H1 (cell line): ENCODE measurements at regions not wholly inside any gene's neighbourhood (a gene's known extent, or its start where the extent isn't known, plus 50 kb on each side); places are given as distances from the start of the nearest gene placed in this dataset.
A peak's percentile ranks its signal among the peaks of the same experiment; 100 is the strongest.

Source experiments
- CTCF ChIA-PET: fragments of 300-600 bp; sonication (Branson Sonifier 250); formaldehyde crosslinking; loops from one replicate; lab custom pipeline; 2021; ENCODE audit not compliant: partially characterized antibody; lab: Charles Lee
- POLR2A ChIA-PET: fragments of 300-600 bp; sonication (Branson Sonifier 250); formaldehyde crosslinking; loops from one replicate; lab custom pipeline; 2021; ENCODE audit warnings: inconsistent platforms; ENCODE audit not compliant: partially characterized antibody; lab: Charles Lee
- DNase-seq, 2 experiments: peaks; one replicate each; pipeline versions ENCODE4 v3.0.0 to v3.0.0-alpha.2; 2010 to 2022; ENCODE audit warnings: low spot score in 2 of 2, low read depth in 1 of 2, mixed read lengths in 1 of 2
- FAIRE-seq: peaks from 2 replicates; lab custom pipeline; 2011; peaks lifted over from hg19 to GRCh38; lab: Jason Lieb, UNC
- H2AFZ ChIP-seq: 2 replicates; pipeline ENCODE4 v1.8.1; 2012; ENCODE audit warnings: low read length, inconsistent platforms
- H2AK5ac ChIP-seq: 2 replicates; pipeline ENCODE4 v1.6.1; 2013; ENCODE audit warnings: low read depth, low read length
- H2BK120ac ChIP-seq: replicated peaks from 2 replicates; pipeline ENCODE3; 2013; ENCODE audit warnings: low read depth, low read length, inconsistent platforms
- H2BK12ac ChIP-seq: 2 replicates; pipeline ENCODE4 v1.6.1; 2013; ENCODE audit warnings: low read depth, low read length
- H2BK15ac ChIP-seq: 2 replicates; pipeline ENCODE4 v1.6.1; 2013; ENCODE audit warnings: low read length
- H2BK20ac ChIP-seq: 2 replicates; pipeline ENCODE4 v1.6.1; 2013; ENCODE audit warnings: low read length
- H2BK5ac ChIP-seq: 2 replicates; pipeline ENCODE4 v1.6.1; 2013; ENCODE audit warnings: low read depth, low read length
- H3K14ac ChIP-seq: 2 replicates; pipeline ENCODE4 v1.6.1; 2013; ENCODE audit warnings: inconsistent platforms; ENCODE audit not compliant: insufficient read length
- H3K18ac ChIP-seq: 2 replicates; pipeline ENCODE4 v1.6.1; 2013; ENCODE audit warnings: low read length; ENCODE audit errors: extremely low read depth
- H3K23ac ChIP-seq: 2 replicates; pipeline ENCODE4 v1.6.1; 2013; ENCODE audit warnings: inconsistent platforms; ENCODE audit not compliant: insufficient read length
- H3K23me2 ChIP-seq: 2 replicates; pipeline ENCODE4 v1.6.1; 2013; ENCODE audit warnings: low read depth, low read length
- H3K27ac ChIP-seq: 2 replicates; pipeline ENCODE4 v1.6.1; 2011; ENCODE audit warnings: low read depth, low read length, inconsistent platforms
- H3K27me3 ChIP-seq, 4 experiments: replicated peaks in 1 of 4; 1 replicate in 1 of 4; 2 replicates in 3 of 4; pipeline versions ENCODE4 v1.6.1 to v1.8.1; 2011 to 2013; ENCODE audit warnings: low read length in 3 of 4, mild to moderate bottlenecking in 3 of 4, inconsistent platforms in 2 of 4, mixed read lengths in 2 of 4, moderate library complexity in 1 of 4; ENCODE audit not compliant: control insufficient read depth in 3 of 4, insufficient read depth in 3 of 4; ENCODE audit errors: extremely low read depth in 1 of 4
- H3K36me3 ChIP-seq, 4 experiments: 2 replicates each; pipeline versions ENCODE4 v1.6.1 to v1.8.1; 2011 to 2013; ENCODE audit warnings: mild to moderate bottlenecking in 4 of 4, low read length in 3 of 4, moderate library complexity in 2 of 4, control low read depth in 1 of 4, inconsistent platforms in 1 of 4; ENCODE audit not compliant: insufficient read depth in 4 of 4, control insufficient read depth in 2 of 4
- H3K4ac ChIP-seq: replicated peaks from 2 replicates; pipeline ENCODE3; 2013; ENCODE audit warnings: low read length, low read depth, mixed read lengths, inconsistent platforms; ENCODE audit not compliant: insufficient read length
- H3K4me1 ChIP-seq, 4 experiments: replicated peaks in 1 of 4; 1 replicate in 1 of 4; 2 replicates in 3 of 4; pipeline versions ENCODE4 v1.6.1 to v1.8.1; 2011 to 2013; ENCODE audit warnings: low read length in 3 of 4, inconsistent platforms in 2 of 4, mixed read lengths in 1 of 4; ENCODE audit not compliant: insufficient read depth in 4 of 4, control insufficient read depth in 3 of 4
- H3K4me2 ChIP-seq, 2 experiments: 2 replicates each; pipeline versions ENCODE4 v1.6.1 to v1.8.1; 2011 to 2013; ENCODE audit warnings: low read depth in 2 of 2, low read length in 2 of 2, control low read depth in 1 of 2, inconsistent platforms in 1 of 2, mild to moderate bottlenecking in 1 of 2; ENCODE audit not compliant: insufficient read depth in 1 of 2
- H3K4me3 ChIP-seq, 4 experiments: fragments of 200-600, 300-600 bp in 1 of 4; sonication (generic), shearing (Covaris generic), sonication (Bioruptor Twin) in 1 of 4; 2 replicates each; pipeline versions ENCODE4 v1.5.1 to v1.8.1; 2011 to 2016; ENCODE audit warnings: low read length in 4 of 4, low read depth in 3 of 4, control low read depth in 2 of 4, inconsistent platforms in 2 of 4, mild to moderate bottlenecking in 2 of 4, mixed read lengths in 1 of 4, moderate library complexity in 1 of 4; ENCODE audit not compliant: insufficient read depth in 2 of 4; ENCODE audit errors: extremely low read depth in 1 of 4
- H3K56ac ChIP-seq: replicated peaks from 2 replicates; pipeline ENCODE3; 2013; ENCODE audit warnings: low read depth, mild to moderate bottlenecking, mixed read lengths, low read length, inconsistent platforms; ENCODE audit not compliant: insufficient read length
- H3K79me1 ChIP-seq: 2 replicates; pipeline ENCODE4 v1.6.1; 2013; ENCODE audit warnings: low read depth, low read length, control low read depth
- H3K79me2 ChIP-seq, 2 experiments: 2 replicates each; pipeline versions ENCODE4 v1.6.1 to v1.8.1; 2012 to 2013; ENCODE audit warnings: low read length in 2 of 2, mild to moderate bottlenecking in 2 of 2, inconsistent platforms in 1 of 2; ENCODE audit not compliant: insufficient read depth in 2 of 2, control insufficient read depth in 1 of 2
- H3K9ac ChIP-seq, 4 experiments: replicated peaks in 1 of 4; 1 replicate in 1 of 4; 2 replicates in 3 of 4; pipeline versions ENCODE4 v1.6.1 to v1.8.1; 2011 to 2013; ENCODE audit warnings: low read depth in 3 of 4, low read length in 3 of 4, control low read depth in 2 of 4, mild to moderate bottlenecking in 2 of 4, moderate library complexity in 2 of 4, inconsistent platforms in 1 of 4; ENCODE audit errors: extremely low read depth in 1 of 4
- H3K9me3 ChIP-seq, 2 experiments: 2 replicates each; pipeline versions ENCODE4 v1.6.1 to v1.8.1; 2012 to 2013; ENCODE audit warnings: mild to moderate bottlenecking in 2 of 2, moderate library complexity in 2 of 2, control low read depth in 1 of 2, inconsistent platforms in 1 of 2, low read depth in 1 of 2, low read length in 1 of 2, mixed read lengths in 1 of 2; ENCODE audit not compliant: insufficient read depth in 2 of 2
- H4K20me1 ChIP-seq, 2 experiments: replicated peaks in 1 of 2; 2 replicates each; pipeline versions ENCODE3 to v1.8.1; 2011 to 2013; ENCODE audit warnings: inconsistent platforms in 2 of 2, low read length in 2 of 2, mild to moderate bottlenecking in 1 of 2; ENCODE audit not compliant: insufficient read depth in 2 of 2, control insufficient read depth in 1 of 2
- H4K5ac ChIP-seq: 2 replicates; pipeline ENCODE4 v1.6.1; 2013; ENCODE audit warnings: low read length, low read depth, mixed read lengths, inconsistent platforms; ENCODE audit not compliant: insufficient read length
- H4K8ac ChIP-seq: 2 replicates; pipeline ENCODE4 v1.8.0; 2013; ENCODE audit warnings: mild to moderate bottlenecking, moderate library complexity, low read length, inconsistent platforms; ENCODE audit not compliant: insufficient read depth; ENCODE audit errors: extremely low read depth
- H4K91ac ChIP-seq: replicated peaks from 2 replicates; pipeline ENCODE3; 2013; ENCODE audit warnings: low read length, mixed read lengths, inconsistent platforms; ENCODE audit not compliant: insufficient read length
- HDAC6 ChIP-seq: IDR thresholded peaks from one replicate; pipeline ENCODE4 v1.7.1; 2012; ENCODE audit warnings: low read depth, mild to moderate bottlenecking, inconsistent platforms, low read length, moderate library complexity
- KDM4A ChIP-seq: IDR thresholded peaks from one replicate; pipeline ENCODE4 v1.7.1; 2012; ENCODE audit warnings: low read depth, mild to moderate bottlenecking, moderate library complexity, low read length, inconsistent platforms; ENCODE audit not compliant: severe bottlenecking
- POLR2A ChIP-seq, 2 experiments: IDR thresholded peaks; 1 replicate in 1 of 2; 2 replicates in 1 of 2; pipeline ENCODE4 v1.6.1; 2011; ENCODE audit warnings: low read depth in 2 of 2, low read length in 2 of 2, mild to moderate bottlenecking in 2 of 2; ENCODE audit errors: control extremely low read depth in 1 of 2
- SIX5 ChIP-seq: IDR thresholded peaks from 2 replicates; pipeline ENCODE4 v1.6.1; 2011; ENCODE audit warnings: mild to moderate bottlenecking, low read depth, low read length
- WGBS, 2 experiments: shearing (Covaris generic) in 1 of 2; methylation state at CpG; one replicate each; pipeline versions ENCODE4 v1.1.6 to v1.1.7; 2013 to 2015; ENCODE audit warnings: low lambda C conversion rate in 2 of 2, mixed read lengths in 2 of 2, inconsistent platforms in 1 of 2, low coverage in 1 of 2, missing lambda C conversion rate in 1 of 2; ENCODE audit not compliant: insufficient replicate concordance in 2 of 2, insufficient coverage in 1 of 2, insufficient read length in 1 of 2; ENCODE audit errors: extremely low coverage in 1 of 2, missing lambda C conversion rate in 1 of 2; 5-methylcytosine and 5-hydroxymethylcytosine counted together

DNA sequence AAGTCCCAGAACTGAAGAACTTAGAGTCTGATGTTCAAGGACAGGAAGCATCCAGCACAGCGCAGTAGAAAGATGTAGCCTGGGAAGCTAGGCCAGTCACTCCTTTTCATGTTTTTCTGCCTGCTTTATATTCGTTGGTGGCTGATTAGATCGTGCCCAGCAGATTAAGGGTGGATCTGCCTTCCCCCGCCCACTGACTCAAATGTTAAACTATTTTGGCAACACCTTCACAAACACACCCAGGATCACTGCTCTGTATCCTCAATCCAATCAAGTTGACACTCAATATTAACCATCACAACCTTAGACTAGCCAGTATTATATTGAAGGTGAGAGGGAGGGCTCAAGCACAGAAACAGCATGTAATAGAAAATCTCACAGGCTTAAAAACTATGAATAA is 222.9 kb downstream of the C12orf50 start:
- CTCF ChIA-PET: interaction anchor here (1.1 to 1.9 kb wide), 2 partner anchors 43 to 294 kb away, joined by 3 to 4 read pairs; no protein-coding TSS in a partner anchor
- no peak for FAIRE-seq
- H3K79me1 ChIP-seq: no peaks in the 10 kb centered on the region

More for the DNA sequence above, 222.9 kb downstream of the C12orf50 start:
- Histone ChIP-seq H4K8ac (no peak overlapping the region), H2BK20ac (no peak overlapping the region), H3K18ac (no peak overlapping the region), H4K5ac (no peak overlapping the region), H3K27ac (no peak overlapping the region), H2BK120ac (no peak overlapping the region), H3K79me2 (no peaks in the 10 kb centered on the region), H4K91ac (no peak overlapping the region), H3K27me3 (no peaks in the 10 kb centered on the region), H4K20me1 (no peaks in the 10 kb centered on the region), H3K23me2 (no peaks in the 10 kb centered on the region), H2BK12ac (no peak overlapping the region), H3K9ac (no peak overlapping the region), H3K23ac (no peak overlapping the region), H2AK5ac (no peak overlapping the region), H3K36me3 (no peaks in the 10 kb centered on the region), H3K4ac (no peak overlapping the region), H2BK15ac (no peak overlapping the region), H3K4me3 (no peak overlapping the region), H3K56ac (no peak overlapping the region), H3K4me2 (no peak overlapping the region), H2AFZ (peak overlapping the region; percentile 59), H3K9me3 (no peaks in the 10 kb centered on the region), H3K4me1 (no peaks in the 10 kb centered on the region), H3K14ac (no peak overlapping the region), H2BK5ac (no peak overlapping the region)
- 94% methylated on average over 4 of the region's 4 CpGs; no CpG with 5 or more reads in 1 of the 2 experiments for WGBS, 2 experiments
- POLR2A ChIA-PET: no interaction called here
- DNase-seq: no peak
- TF ChIP-seq KDM4A (no peak), POLR2A (IDR thresholded peaks at IDR 0.05; ENCODE audit: control extremely low read depth in 1 of 2, low read depth in 2 of 2, low read length in 2 of 2) (no peak), SIX5 (no peak), HDAC6 (no peak)
